ENCODE measurements at regions not wholly inside any gene's neighbourhood (a gene's known extent, or its start where the extent isn't known, plus 50 kb on each side); places are given as distances from the start of the nearest gene placed in this dataset.
"Not testable (repeated sequence)": the region's sequence is repeated elsewhere in the genome, so short reads cannot be mapped to it uniquely, and the experiment has no call there.

DNA sequence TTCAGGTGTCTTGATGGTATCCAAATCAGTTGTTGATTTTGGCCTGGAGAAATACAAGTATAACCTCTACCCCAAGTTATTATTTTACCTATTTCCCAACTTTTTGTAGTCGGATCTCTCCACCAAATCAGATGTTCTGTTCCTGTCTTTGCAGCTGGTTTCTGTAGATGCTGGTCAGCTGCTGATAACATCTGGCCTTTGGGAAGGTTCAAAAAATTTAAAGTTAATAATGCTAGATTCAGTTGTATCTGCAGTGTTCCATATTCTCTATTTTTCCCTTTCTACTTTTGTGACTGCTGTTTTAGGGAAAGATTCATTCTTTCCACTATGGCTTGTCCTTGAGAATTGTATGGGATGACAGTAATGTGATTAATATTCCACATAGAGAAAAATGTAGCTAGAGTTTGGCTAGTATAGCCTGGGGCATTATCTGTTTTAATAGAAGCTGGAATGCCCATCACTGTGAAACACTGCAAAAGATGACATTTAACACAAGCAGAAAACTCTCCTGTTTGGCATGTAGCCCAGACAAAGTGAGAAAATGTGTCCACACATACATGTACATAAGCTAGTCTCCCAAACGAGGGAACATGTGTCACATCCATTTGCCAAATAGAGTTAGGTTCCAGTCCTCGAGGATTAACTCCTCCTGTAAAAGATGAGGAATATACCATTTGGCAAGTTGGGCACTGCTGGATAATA, 99.2 kb downstream of the ZNF100 start:
- DNase-seq = not testable (repeated sequence)

DNA sequence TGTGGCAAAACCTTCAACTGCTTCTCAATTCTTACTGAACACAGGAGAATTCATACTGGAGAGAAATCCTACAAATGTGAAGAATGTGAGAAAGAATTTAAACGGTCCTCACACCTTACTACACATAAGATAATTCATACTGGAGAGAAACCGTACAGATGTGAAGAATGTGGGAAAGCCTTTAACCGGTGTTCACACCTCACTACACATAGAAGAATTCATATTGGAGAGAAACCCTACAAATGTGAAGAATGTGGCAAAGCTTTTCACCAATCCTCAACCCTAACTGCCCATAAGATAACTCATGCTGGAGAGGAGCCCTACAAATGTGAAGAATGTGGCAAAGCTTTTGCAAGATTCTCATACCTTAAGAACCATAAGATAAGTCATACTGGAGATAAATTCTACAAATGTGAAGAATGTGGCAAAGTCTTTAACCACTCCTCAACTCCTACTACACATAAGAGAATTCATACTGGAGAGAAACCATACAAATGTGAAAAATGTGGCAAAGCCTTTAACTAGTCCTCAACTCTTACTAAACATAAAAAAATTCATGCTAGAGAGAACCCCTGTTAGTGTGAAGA, 111.7 kb downstream of the ZNF100 start:
- DNase-seq = no peak

DNA sequence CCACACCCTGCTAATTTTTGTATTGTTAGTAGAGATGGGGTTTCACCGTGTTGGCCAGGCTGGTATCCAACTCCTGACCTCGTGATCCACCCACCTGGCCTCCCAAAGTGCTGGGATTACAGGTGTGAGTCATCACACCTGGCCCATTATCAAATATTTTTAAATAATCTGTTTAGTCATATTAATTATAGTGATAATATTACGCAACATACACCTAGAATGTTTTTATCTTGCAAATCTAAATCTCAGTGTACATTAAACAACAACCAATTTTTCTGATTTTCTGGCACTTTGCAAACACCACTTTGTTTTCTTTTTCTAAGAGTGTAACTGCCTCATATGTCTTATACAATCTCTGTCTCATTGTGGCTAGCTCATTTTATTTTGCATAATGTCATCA, 115.9 kb downstream of the ZNF100 start:
- not testable (repeated sequence) for DNase-seq

DNA sequence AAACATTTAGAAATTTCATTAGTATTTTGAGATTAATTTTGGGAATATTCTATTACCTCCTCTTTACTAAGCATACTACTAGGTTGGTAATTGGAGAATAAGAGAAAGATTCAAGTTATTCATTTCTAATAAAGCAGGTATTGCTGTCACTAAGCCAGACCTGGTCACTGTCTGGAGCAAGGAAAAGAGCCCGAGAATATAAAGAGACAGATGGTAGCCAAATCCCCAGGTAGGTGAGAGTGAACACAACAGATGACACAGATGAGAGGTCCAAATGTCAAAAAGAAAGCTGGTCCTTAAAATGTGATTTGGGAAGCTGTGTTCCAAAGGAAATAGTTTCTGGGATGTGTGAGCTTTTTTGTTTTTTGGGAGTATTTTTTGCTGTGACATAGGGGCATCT, 128.6 kb downstream of the ZNF100 start:
- no peak for DNase-seq

DNA sequence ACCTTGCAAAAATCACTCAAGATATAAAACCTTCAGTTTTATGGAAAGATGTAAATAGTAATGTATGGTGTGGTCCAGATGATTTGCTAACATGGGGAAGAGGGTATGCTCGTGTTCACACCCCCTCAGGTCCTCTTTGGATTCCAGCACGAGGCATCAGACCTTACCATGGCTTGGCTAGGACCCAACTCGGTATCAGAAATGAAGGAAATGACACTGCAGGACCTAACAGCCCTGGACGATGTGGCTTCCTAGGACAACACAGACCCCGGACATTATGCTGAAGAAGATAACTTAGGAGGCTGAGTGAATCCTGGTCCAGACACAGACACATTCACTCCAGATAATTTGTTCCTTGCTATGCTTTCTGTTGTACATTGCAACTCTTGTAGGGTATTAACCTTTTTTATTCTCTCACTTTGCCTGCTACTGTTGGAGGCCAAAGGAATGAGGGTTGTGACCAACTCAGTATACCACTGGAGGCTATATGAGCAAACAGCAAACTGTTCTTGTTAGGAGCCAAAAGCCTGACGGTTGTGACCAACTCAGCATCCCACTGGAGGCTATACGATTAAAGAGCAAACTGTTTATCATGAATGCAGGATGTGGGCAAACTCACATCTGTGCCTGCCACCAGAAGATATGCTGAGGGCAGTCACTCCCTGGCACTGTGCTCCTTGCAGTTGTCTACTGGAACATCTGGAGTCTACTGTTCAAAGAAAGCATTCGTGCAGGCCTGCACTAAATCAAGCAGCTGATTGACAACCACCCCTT, 121.7 kb downstream of the ZNF429 start:
- DNase-seq = no peak

DNA sequence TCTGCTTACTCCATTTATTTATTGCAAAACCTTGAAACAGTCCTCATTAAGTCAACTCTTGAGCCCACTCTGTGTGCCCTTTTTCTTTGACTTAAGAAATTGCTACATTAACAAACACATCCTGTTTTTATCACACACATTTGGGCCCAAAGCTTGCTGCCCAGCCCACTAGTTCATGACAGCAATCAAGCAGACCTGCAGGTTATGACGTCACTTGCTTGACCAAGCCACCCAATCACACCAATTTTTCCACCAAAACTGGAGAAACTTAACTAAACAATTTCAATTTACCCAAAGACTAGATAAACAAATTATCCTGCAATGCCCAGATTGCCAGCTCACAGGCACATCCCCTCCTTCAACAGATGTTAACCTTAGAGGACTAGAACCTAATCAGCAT, 120.7 kb downstream of the ZNF429 start:
- DNase-seq = no peak

DNA sequence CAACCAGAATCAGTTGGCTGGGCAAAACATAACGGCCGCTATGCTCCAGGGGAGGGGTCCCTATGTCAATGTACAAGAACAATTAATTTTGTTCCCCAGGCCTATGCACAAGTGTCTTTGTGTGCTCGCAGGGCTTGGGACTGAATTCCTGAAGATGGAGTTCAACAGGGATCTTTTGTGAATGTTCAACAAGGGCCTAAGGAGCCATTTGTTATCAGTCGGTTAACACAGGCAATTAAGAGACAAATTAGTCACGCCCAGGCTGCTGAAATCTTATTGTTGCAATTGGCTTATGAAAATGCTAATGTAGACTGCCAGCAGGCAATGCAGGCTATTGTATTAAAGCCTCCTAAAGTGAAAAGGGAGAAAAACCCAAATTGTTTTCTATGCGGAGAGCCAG, 117.5 kb downstream of the ZNF429 start:
- no peak for DNase-seq

DNA sequence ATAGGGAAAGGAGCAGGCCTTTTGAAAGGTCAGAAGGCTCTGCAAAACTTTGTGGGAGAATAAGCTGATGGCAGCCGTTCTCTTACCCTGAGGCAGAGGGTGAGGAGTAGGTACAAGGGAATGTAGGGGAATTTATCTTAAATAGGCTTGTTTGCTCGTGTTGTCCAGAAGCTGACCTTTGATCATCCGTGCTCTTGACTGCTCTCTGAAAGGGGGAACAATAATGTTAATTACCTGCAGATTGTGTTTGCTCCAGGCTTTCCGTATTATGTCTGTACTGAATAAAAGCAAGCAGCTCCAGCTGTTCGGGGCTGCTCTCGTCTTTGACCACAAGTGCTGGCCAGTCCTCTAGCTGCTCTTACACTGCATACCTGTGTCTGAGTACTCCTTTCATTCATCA, 116.3 kb downstream of the ZNF429 start:
- DNase-seq = no peak

DNA sequence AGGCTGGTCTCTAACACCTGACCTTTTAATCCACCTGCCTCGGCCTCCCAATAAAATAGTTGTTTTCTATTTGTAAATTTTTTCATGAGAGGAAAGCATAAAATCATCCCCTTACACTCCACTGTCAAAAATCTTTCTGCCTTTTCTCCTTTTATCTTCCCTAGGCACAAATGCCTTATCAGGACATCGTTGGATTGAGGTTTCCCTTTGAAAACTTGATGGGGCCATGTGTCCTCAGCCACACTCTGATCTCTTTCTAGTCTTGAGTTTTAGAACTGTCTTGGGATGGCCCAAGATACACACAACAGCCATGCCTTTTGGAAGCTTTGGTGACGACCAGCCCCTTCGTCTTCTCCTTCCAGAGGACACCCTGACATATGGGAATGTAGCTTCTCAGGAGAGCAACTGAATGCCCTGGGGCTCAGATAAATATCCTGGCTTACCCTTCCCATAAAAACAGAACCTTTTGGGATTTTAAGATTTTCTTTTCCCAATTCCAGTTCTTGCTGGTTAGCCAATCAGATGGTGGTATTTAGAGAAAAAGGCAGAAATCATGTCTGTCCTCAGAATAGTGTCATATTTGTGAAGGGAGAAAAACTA, 112.4 kb downstream of the ZNF429 start:
- no peak for DNase-seq

DNA sequence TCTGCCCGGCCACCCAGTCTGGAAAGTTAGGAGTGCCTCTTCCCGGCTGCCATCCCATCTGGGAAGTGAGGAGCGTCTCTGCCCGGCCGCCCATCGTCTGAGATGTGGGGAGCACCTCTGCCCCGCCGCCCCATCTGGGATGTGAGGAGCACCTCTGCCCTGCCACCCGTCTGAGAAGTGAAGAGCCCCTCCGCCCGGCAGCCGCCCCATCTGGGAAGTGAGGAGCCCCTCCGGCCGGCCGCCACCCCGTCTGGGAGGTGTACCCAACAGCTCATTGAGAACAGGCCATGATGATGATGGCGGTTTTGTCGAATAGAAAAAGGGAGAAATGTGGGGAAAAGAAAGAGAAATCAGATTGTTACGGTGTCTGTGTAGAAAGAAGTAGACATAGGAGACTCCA, 109.4 kb downstream of the ZNF429 start:
- DNase-seq = not testable (repeated sequence)

DNA sequence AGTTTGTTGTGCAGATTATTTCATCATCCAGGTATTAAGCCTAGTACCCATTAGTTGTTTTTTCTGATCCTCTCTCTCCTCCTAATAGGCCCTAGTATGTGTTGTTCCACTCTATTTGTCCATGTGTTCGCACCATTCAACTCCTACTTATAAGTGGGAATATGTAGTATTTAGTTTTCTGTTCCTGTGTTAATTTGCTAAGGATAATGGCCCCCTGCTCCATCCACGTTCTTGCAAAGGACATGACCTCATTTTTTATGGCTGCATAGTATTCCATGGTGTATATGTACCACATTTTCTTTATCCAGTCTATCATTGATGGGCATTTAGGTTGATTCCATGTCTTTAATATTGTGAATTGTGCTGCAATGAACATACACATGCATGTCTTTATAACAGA, 107.8 kb downstream of the ZNF429 start:
- DNase-seq = not testable (repeated sequence)

DNA sequence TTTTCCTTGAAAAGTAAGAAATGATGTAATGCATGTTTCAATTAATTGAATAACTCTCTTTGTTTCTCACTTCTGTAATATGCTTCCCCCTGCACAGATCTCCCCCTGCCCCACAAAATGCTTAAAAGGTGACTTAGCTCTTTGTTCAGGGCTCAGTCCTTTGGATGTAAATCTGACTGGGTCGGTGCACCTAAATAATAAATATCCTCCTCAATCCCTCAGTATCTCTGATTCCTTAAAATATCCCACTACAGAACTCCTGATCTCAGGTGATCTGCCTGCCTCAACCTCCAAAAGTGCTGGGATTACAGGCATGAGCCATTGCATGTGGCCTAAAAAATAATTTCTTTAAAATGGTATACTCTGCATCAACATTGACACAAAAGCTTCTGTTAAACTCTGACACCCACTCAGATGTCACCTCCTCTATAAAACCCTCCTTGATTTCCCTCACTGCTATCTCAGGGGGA, 107.0 kb downstream of the ZNF429 start:
- DNase-seq = no peak

DNA sequence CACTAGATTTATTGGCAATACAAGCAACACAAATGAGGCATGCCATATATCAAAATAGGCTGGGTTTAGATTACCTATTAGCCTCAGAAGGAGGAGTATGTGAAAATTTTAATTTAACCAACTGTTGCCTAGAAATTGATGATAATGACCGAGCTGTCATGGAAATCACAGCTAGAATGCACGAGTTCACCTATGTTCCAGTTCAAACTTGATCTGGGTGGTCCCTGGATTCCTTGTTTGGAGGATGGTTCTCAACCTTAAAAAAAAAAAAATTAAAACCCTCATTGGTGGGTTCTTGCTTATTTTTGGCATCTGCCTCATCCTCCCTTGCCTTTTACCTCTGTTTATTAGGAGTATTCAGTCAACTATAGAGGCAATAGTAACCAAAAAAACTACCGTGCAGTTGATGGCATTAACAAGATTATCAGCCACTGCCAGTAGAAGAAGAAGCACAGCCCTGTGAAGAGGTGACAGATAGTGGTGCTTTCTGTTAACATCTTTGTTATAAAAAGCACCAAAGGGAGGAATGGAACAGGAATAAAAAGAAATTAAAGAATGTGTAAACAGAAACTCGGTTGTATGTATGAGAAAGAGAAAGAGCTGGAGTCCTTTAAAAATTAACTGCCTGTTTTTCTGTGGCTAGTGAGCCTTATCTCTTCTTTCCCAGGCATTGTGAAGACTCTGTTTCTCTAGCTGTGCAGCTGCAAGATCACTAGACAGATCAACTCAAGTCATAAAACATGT, 106.4 kb downstream of the ZNF429 start:
- DNase-seq = no peak

DNA sequence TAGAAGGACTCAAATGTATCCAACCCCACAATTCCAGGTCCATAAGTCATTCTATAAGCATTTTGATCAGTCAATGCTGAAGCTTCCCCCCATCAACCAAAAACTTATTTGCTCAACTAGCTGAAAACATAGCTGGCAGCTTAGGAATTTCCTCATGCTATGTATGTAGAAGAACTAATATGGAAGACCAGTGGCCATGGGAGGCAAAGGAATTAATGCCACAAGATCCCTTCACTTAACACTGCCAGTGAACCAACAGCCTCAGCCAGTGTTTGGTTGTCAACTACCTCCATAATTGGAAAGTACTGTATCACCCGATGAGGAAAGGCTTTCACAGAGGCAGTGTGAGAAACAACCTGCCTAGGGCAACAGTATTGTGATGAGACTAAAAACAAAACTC, 105.4 kb downstream of the ZNF429 start:
- no peak for DNase-seq

DNA sequence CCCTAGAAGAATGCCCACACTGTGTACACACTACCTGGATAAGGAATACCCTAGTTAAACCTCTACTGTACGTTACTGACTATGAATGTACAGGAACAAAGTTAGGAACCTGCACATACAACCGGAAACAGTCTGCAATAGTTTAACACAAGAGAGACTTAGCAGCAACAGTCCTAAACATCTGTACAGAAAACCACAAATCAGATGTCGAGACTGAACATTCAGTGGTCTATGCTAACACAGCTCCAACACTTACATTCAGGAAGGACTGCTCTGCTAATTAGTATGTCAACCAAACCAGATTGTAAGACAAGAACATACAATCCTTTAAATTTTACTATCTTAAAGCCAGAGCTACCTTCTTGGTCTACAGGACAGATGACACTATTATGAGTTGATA, 104.9 kb downstream of the ZNF429 start:
- DNase-seq = no peak

DNA sequence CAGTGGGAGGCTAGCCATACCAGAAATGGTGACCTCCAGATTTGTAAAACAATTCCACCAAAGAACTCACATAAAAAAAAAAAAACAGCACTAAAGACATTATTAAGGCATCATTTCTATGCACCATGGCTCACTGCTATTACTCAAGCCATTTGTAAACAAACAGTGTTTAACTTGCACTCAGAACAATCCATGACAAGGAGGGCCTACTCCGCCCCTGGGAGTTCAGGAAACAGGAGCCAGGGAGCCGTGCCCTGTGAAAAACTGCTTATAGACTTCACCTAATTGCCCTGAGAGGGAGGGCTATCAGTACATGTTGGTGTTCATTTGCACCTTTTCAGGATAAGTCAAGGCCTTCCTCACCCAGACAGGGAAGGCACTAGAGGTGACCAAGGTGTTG, 103.2 kb downstream of the ZNF429 start:
- DNase-seq = no peak

DNA sequence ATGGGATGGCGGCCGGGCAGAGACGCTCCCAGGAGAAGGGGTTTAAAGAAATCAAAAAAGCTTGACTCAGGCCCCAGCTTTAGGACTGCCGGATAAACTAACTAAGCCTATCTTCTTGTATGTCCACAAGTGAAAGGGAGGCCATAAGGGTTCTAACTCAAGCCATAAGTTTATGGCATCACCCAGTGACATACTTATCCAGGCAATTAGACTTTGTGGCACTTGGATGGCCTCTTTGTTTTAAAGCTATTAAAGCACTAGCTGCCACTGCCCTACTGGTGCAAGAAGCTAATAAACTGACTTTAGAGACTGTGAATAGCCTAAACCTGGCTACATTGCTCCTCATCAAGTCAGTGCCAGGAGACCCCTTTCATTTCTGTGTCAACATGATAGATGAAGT, 102.0 kb downstream of the ZNF429 start:
- DNase-seq = no peak

DNA sequence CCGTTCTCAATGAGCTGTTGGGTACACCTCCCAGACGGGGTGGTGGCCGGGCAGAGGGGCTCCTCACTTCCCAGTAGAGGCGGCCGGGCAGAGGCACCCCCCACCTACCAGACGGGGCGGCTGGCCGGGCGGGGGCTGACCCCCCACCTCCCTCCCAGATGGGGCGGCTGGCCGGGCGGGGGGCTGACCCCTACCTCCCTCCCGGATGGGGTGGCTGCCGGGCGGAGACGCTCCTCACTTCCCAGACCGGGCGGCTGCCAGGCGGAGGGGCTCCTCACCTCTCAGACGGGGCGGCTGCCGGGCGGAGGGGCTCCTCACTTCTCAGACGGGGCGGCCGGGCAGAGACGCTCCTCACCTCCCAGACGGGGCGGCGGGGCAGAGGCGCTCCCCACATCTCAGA, 101.6 kb downstream of the ZNF429 start:
- not testable (repeated sequence) for DNase-seq

DNA sequence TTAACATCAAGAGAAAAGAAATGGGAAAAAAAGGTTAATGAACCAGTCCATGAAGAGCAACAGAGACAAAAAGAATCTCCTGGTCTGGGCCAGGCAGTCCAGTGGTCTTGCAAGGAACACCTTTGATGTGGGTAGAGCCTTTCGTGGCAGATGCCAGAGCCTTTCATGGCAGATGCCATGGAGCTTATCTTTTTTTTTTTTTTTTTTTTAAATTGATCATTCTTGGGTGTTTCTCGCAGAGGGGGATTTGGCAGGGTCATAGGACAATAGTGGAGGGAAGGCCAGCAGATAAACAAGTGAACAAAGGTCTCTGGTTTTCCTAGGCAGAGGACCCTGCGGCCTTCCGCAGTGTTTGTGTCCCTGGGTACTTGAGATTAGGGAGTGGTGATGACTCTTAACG, 100.9 kb downstream of the ZNF429 start:
- DNase-seq = not testable (repeated sequence)

DNA sequence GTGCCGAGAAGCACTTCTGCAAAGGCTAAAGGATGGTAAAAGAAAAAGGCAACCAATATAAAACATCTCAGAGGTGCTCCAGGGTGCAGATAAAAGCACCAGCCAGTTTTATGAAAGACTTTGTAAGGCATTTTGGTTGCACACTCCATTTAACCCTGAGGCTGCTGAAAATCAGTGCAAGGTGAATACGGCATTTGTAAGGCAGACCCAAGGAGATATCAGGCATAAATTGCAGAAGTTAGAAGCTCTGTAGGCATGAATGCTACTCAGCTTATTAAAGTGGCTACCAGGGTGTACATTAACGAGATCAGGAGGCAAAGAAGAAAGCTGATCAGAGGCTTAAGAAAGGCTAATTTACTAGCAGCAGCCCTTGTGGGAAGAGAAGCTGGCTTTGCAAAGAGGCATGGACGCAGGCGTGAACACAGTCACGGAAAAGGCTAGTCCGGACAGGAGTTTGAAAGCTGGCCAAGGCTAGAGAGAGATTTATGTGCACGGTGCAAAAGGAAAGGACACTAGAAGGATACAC, 99.6 kb downstream of the ZNF429 start:
- DNase-seq = peak; percentile 44

Measured in right forelimb (tissue), 1 donor.